ENCODE measurements at regions not wholly inside any gene's neighbourhood (a gene's known extent, or its start where the extent isn't known, plus 50 kb on each side); places are given as distances from the start of the nearest gene placed in this dataset.

DNA sequence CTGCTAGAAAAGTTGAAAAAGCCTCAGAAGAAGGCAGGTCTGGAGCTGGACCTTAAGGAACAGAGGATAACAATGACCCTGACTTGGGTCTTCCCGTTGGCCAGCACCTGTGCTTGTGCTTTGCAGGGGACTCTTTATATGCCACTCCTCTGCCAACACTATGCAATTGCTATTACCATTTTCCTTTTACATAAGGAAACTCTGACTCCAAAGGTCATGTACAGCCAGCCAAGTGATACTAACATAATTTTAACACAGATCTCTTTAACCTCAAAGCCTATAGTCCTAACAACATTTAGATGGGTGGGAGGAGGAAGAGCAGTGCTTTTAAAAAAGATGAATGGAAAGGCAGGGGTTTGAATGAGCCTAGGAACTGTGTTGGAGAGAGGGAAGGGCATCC is 106.6 kb upstream of the RAB4A start:
- no peak overlapping the region for H4K5ac ChIP-seq (ENCODE audit: low read length)
- H3K36me3 ChIP-seq (ENCODE audit: control insufficient read depth, insufficient read depth, low read length), result no peaks in the 10 kb centered on the region
- H3K4me2 ChIP-seq (ENCODE audit: low read length), result no peak overlapping the region
- no peak overlapping the region for H2BK15ac ChIP-seq (replicated peaks; ENCODE audit: low read depth)
- no peak overlapping the region for H2AK5ac ChIP-seq (ENCODE audit: low read length)
- no peak overlapping the region for H3K4ac ChIP-seq (ENCODE audit: low read depth, low read length)
- no peaks in the 10 kb centered on the region for H3K4me1 ChIP-seq (ENCODE audit: control insufficient read depth, low read depth, low read length)
- no peaks in the 10 kb centered on the region for H3K27me3 ChIP-seq (ENCODE audit: insufficient read depth, low read length, poor library complexity)
- H3K56ac ChIP-seq (ENCODE audit: low read length), result no peak overlapping the region
- H4K8ac ChIP-seq (ENCODE audit: low read depth, low read length), result no peak overlapping the region
- no peak overlapping the region for H3K9ac ChIP-seq (ENCODE audit: low read length)
- WGBS (ENCODE audit: extremely low coverage, insufficient coverage, low lambda C conversion rate), result no CpG with 5 or more reads among the region's 1 CpG
- H2BK5ac ChIP-seq (ENCODE audit: low read length), result no peak overlapping the region
- H3K23ac ChIP-seq (ENCODE audit: low read length), result no peak overlapping the region
- H3K79me2 ChIP-seq (ENCODE audit: control insufficient read depth, insufficient read depth, low read length), result no peaks in the 10 kb centered on the region
- no peaks in the 10 kb centered on the region for H3K79me1 ChIP-seq (ENCODE audit: low read length)
- no peak overlapping the region for H2BK120ac ChIP-seq (ENCODE audit: low read depth, low read length)
- H3K4me3 ChIP-seq (ENCODE audit: low read length), result no peak overlapping the region
- H3K18ac ChIP-seq (ENCODE audit: low read length), result no peak overlapping the region
- no peak for DNase-seq
- no peak overlapping the region for H3K27ac ChIP-seq (ENCODE audit: low read depth, low read length)

DNA sequence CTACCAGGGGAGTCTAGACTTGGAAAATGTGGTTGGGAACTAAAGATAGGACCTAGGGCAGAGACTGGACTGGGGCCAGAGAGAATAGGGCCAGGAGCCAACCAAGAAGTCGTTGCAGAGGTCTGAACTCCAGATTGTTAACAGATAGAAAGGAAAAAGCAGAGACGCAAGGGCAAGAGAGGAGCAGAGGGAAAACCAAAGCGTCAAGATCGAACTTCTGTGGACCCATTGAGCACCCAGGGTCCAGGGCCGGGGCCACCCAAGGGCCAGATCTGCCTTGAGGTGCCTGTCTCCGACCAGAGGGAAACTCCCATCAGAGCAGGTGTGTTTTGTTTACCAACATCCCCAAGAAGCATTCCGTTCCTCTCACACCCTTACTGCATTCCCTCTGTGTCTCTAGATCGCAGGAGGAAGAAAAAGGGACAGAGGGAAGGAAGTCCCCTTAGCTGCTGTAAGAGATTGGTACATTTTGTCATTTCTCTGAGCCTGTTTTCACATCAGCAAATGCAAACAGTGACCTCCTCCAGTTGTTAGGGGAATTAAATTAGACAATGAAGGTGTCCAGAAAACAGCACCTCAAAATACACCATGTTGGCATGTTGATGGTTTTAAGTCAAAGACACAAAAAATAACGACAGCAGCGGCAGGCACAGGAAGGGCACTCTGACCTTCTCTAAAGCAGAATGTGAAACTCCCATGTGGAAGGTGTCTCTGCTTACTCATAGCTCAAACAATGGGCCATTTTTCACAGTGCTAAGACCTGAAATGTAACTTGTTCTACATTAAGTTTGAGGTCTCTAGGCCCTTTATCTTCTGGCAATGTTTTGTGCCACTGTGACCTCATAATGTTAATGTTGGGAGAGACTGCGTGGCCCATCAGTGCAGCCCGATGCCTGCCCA is 105.8 kb upstream of the RAB4A start:
- H3K4ac ChIP-seq (ENCODE audit: low read depth, low read length), result no peak overlapping the region
- H3K18ac ChIP-seq (ENCODE audit: low read length), result no peak overlapping the region
- no peak overlapping the region for H3K4me2 ChIP-seq (ENCODE audit: low read length)
- H2BK5ac ChIP-seq (ENCODE audit: low read length), result no peak overlapping the region
- H4K8ac ChIP-seq (ENCODE audit: low read depth, low read length), result no peak overlapping the region
- no peaks in the 10 kb centered on the region for H3K4me1 ChIP-seq (ENCODE audit: control insufficient read depth, low read depth, low read length)
- no peak overlapping the region for H2AK5ac ChIP-seq (ENCODE audit: low read length)
- H4K5ac ChIP-seq (ENCODE audit: low read length), result no peak overlapping the region
- H3K36me3 ChIP-seq (ENCODE audit: control insufficient read depth, insufficient read depth, low read length), result no peaks in the 10 kb centered on the region
- no peak overlapping the region for H3K27ac ChIP-seq (ENCODE audit: low read depth, low read length)
- DNase-seq, result no peak
- H2BK120ac ChIP-seq (ENCODE audit: low read depth, low read length), result no peak overlapping the region
- no peaks in the 10 kb centered on the region for H3K79me2 ChIP-seq (ENCODE audit: control insufficient read depth, insufficient read depth, low read length)
- H3K23ac ChIP-seq (ENCODE audit: low read length), result no peak overlapping the region
- H2BK15ac ChIP-seq (replicated peaks; ENCODE audit: low read depth), result no peak overlapping the region
- WGBS (ENCODE audit: extremely low coverage, insufficient coverage, low lambda C conversion rate), result no CpG with 5 or more reads among the region's 12 CpGs
- no peak overlapping the region for H3K56ac ChIP-seq (ENCODE audit: low read length)
- no peaks in the 10 kb centered on the region for H3K27me3 ChIP-seq (ENCODE audit: insufficient read depth, low read length, poor library complexity)
- no peak overlapping the region for H3K9ac ChIP-seq (ENCODE audit: low read length)
- no peaks in the 10 kb centered on the region for H3K79me1 ChIP-seq (ENCODE audit: low read length)
- no peak overlapping the region for H3K4me3 ChIP-seq (ENCODE audit: low read length)

DNA sequence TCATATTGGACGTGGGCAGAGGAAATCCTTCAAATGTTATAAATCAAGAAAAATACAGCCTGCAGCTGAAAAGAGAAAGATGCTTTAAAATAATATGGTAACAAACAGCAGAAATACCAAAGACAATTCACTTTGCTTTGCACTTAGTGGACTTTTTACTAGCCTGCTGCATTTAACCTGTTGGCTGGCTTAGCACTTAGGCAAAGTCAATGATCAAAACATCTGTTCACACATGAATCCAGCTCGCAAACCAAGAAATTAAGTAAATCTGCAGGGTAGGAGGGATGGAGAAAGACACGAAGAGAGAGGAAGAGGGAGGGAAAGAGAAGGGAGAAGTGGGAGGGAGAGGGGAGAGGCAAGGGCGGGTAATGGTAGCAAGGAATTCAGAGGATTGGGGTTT is 103.6 kb upstream of the RAB4A start:
- Histone ChIP-seq H2BK15ac (replicated peaks; ENCODE audit: low read depth) (no peak overlapping the region), H4K8ac (ENCODE audit: low read depth, low read length) (no peak overlapping the region), H4K5ac (ENCODE audit: low read length) (no peak overlapping the region), H3K18ac (ENCODE audit: low read length) (no peak overlapping the region), H3K79me1 (ENCODE audit: low read length) (no peaks in the 10 kb centered on the region), H3K4me3 (ENCODE audit: low read length) (no peak overlapping the region), H2AK5ac (ENCODE audit: low read length) (no peak overlapping the region), H2BK5ac (ENCODE audit: low read length) (no peak overlapping the region), H3K4me1 (ENCODE audit: control insufficient read depth, low read depth, low read length) (no peaks in the 10 kb centered on the region), H3K4me2 (ENCODE audit: low read length) (no peak overlapping the region), H3K23ac (ENCODE audit: low read length) (no peak overlapping the region), H3K56ac (ENCODE audit: low read length) (no peak overlapping the region), H3K27me3 (ENCODE audit: insufficient read depth, low read length, poor library complexity) (no peaks in the 10 kb centered on the region), H2BK120ac (ENCODE audit: low read depth, low read length) (no peak overlapping the region), H3K79me2 (ENCODE audit: control insufficient read depth, insufficient read depth, low read length) (no peaks in the 10 kb centered on the region), H3K36me3 (ENCODE audit: control insufficient read depth, insufficient read depth, low read length) (no peaks in the 10 kb centered on the region), H3K9ac (ENCODE audit: low read length) (no peak overlapping the region), H3K4ac (ENCODE audit: low read depth, low read length) (no peak overlapping the region), H3K27ac (ENCODE audit: low read depth, low read length) (no peak overlapping the region)
- no CpG with 5 or more reads among the region's 4 CpGs for WGBS (ENCODE audit: extremely low coverage, insufficient coverage, low lambda C conversion rate)
- no peak for DNase-seq

DNA sequence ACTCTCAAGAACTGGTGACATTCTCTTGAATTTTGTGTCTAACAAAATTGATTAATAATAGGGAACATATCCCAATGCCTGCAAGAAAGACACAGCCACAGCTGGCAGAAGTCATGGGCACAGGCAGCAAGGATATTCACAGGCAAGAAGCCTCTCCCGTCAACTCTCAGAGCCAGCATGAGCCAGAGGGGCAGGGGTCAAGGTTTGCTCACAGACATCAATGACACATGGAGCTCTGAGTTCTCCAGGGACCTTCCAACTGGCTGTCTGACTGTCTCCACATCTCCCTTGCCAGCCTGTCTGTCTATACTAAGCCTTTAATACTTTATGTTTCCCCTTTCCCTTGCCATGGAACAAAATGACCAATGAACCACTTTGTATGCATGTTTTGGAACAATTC is 101.5 kb upstream of the RAB4A start:
- DNase-seq, result no peak
- Histone ChIP-seq H3K4me3 (ENCODE audit: low read length) (no peak overlapping the region), H3K27me3 (ENCODE audit: insufficient read depth, low read length, poor library complexity) (no peaks in the 10 kb centered on the region), H3K56ac (ENCODE audit: low read length) (no peak overlapping the region), H4K8ac (ENCODE audit: low read depth, low read length) (no peak overlapping the region), H3K36me3 (ENCODE audit: control insufficient read depth, insufficient read depth, low read length) (no peaks in the 10 kb centered on the region), H3K79me1 (ENCODE audit: low read length) (no peaks in the 10 kb centered on the region), H3K27ac (ENCODE audit: low read depth, low read length) (no peak overlapping the region), H3K4ac (ENCODE audit: low read depth, low read length) (no peak overlapping the region), H4K5ac (ENCODE audit: low read length) (no peak overlapping the region), H2AK5ac (ENCODE audit: low read length) (no peak overlapping the region), H2BK15ac (replicated peaks; ENCODE audit: low read depth) (no peak overlapping the region), H3K4me1 (ENCODE audit: control insufficient read depth, low read depth, low read length) (no peaks in the 10 kb centered on the region), H2BK120ac (ENCODE audit: low read depth, low read length) (no peak overlapping the region), H3K4me2 (ENCODE audit: low read length) (no peak overlapping the region), H3K18ac (ENCODE audit: low read length) (no peak overlapping the region), H3K79me2 (ENCODE audit: control insufficient read depth, insufficient read depth, low read length) (no peaks in the 10 kb centered on the region), H3K23ac (ENCODE audit: low read length) (no peak overlapping the region), H2BK5ac (ENCODE audit: low read length) (no peak overlapping the region), H3K9ac (ENCODE audit: low read length) (no peak overlapping the region)
- no CpG with 5 or more reads among the region's 1 CpG for WGBS (ENCODE audit: extremely low coverage, insufficient coverage, low lambda C conversion rate)

DNA sequence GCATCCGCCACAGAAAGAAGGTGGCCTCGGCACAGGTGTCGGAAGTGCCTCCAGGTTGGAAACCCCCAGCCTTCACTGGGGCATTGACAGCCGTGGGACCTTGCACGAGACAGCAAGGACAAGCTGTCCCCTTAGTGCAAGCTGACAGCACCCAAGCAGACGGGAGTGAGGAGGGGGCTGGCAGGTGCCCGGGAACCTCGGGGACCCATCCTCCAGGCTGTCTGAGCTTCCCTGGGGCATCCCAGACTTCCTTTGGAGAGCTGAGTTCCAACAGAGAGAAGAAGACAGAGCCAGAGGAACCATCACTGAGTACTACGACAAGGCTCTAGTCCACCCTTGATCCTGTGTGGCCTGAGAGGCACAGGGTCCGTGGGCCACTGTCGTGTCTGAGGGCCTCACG is 100.6 kb upstream of the RAB4A start:
- Histone ChIP-seq H4K5ac (ENCODE audit: low read length) (no peak overlapping the region), H3K18ac (ENCODE audit: low read length) (no peak overlapping the region), H3K79me2 (ENCODE audit: control insufficient read depth, insufficient read depth, low read length) (no peaks in the 10 kb centered on the region), H3K36me3 (ENCODE audit: control insufficient read depth, insufficient read depth, low read length) (no peaks in the 10 kb centered on the region), H3K79me1 (ENCODE audit: low read length) (no peaks in the 10 kb centered on the region), H3K4me1 (ENCODE audit: control insufficient read depth, low read depth, low read length) (no peaks in the 10 kb centered on the region), H2BK120ac (ENCODE audit: low read depth, low read length) (no peak overlapping the region), H2BK15ac (replicated peaks; ENCODE audit: low read depth) (no peak overlapping the region), H3K4ac (ENCODE audit: low read depth, low read length) (no peak overlapping the region), H3K4me2 (ENCODE audit: low read length) (no peak overlapping the region), H3K56ac (ENCODE audit: low read length) (no peak overlapping the region), H2AK5ac (ENCODE audit: low read length) (no peak overlapping the region), H3K27ac (ENCODE audit: low read depth, low read length) (no peak overlapping the region), H3K23ac (ENCODE audit: low read length) (no peak overlapping the region), H3K4me3 (ENCODE audit: low read length) (no peak overlapping the region), H2BK5ac (ENCODE audit: low read length) (no peak overlapping the region), H3K9ac (ENCODE audit: low read length) (no peak overlapping the region), H3K27me3 (ENCODE audit: insufficient read depth, low read length, poor library complexity) (no peaks in the 10 kb centered on the region), H4K8ac (ENCODE audit: low read depth, low read length) (no peak overlapping the region)
- DNase-seq, result no peak
- WGBS (ENCODE audit: extremely low coverage, insufficient coverage, low lambda C conversion rate), result no CpG with 5 or more reads among the region's 12 CpGs

All from mesendoderm (in vitro differentiated cells).